ENCODE measurements at regions not wholly inside any gene's neighbourhood (a gene's known extent, or its start where the extent isn't known, plus 50 kb on each side); places are given as distances from the start of the nearest gene placed in this dataset.
"Not testable (repeated sequence)": the region's sequence is repeated elsewhere in the genome, so short reads cannot be mapped to it uniquely, and the experiment has no call there.

DNA sequence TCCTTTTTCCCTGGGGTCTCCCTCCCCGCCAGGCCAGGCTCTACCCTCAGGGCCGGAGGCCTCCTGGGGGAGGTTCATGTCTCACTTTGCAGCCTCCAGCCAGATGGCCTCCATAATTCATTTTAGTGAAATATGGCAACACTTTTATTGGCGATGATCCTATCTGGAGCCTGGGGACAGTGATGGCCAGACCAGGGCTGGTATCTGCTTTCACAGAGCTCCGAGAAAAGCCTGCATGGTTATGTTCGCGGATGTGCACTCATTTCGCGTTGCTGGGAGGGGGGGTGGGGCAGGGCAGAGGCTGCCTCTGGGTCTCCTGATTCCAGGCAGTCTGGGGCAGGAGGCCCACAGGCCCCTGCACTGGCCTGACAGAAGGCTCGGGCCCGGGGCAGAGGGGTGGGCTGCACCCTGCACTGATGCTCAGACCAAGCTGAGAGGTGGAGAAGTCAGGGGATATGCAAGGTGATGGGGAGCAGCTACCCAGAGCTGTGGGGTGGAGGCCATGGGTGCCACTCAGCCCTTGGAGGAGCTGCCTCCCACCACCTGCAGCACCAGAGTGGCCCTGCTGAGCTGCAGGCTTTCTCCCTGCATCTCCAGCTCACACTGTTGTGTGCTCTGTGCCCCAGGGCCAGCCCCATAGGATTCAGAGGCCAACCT, 85.3 kb upstream of the RET start:
- peaks cover 0 to 31% of the 10 kb centered on the region in 2 experiments for H3K27me3 ChIP-seq (replicated peaks in 1 of 2; ENCODE audit: control insufficient read depth in 2 of 2, extremely low read depth in 1 of 2, insufficient read depth in 2 of 2, low read length in 1 of 2)
- WGBS (ENCODE audit: insufficient coverage) = 93% methylated on average over 7 of the region's 10 CpGs
- no peaks in the 10 kb centered on the region for H3K36me3 ChIP-seq (ENCODE audit: control insufficient read depth in 2 of 2, extremely low read depth in 1 of 2, insufficient read depth in 1 of 2, low read length in 1 of 2)
- peaks cover 18 to 31% of the 10 kb centered on the region in 2 experiments for H3K4me1 ChIP-seq (ENCODE audit: control insufficient read depth in 1 of 2, extremely low read depth in 1 of 2, insufficient read depth in 2 of 2, low read length in 2 of 2)
- peaks cover 8 to 14% (median 12%) of the 10 kb centered on the region in 3 donors for H3K4me1 Mint-ChIP-seq
- H3K27me3 Mint-ChIP-seq = peaks cover 0 to 2% of the 10 kb centered on the region in 2 donors
- no peaks in the 10 kb centered on the region for H3K9me3 Mint-ChIP-seq
- ChIA-PET POLR2A (no interaction called here), CTCF (no interaction called here)
- H3K36me3 Mint-ChIP-seq = no peaks in the 10 kb centered on the region
- H3K27ac Mint-ChIP-seq = no peak overlapping the region
- H3K4me3 ChIP-seq (ENCODE audit: control insufficient read depth in 1 of 2, extremely low read depth in 1 of 2, low read length in 1 of 2) = no peak overlapping the region
- ATAC-seq (replicated peaks in 1 of 4) = no peak
- no peak overlapping the region for H3K27ac ChIP-seq (ENCODE audit: low read length)
- DNase-seq = no peak
- no peak overlapping the region for H3K4me3 Mint-ChIP-seq
- H3K9me3 ChIP-seq = no peaks in the 10 kb centered on the region

DNA sequence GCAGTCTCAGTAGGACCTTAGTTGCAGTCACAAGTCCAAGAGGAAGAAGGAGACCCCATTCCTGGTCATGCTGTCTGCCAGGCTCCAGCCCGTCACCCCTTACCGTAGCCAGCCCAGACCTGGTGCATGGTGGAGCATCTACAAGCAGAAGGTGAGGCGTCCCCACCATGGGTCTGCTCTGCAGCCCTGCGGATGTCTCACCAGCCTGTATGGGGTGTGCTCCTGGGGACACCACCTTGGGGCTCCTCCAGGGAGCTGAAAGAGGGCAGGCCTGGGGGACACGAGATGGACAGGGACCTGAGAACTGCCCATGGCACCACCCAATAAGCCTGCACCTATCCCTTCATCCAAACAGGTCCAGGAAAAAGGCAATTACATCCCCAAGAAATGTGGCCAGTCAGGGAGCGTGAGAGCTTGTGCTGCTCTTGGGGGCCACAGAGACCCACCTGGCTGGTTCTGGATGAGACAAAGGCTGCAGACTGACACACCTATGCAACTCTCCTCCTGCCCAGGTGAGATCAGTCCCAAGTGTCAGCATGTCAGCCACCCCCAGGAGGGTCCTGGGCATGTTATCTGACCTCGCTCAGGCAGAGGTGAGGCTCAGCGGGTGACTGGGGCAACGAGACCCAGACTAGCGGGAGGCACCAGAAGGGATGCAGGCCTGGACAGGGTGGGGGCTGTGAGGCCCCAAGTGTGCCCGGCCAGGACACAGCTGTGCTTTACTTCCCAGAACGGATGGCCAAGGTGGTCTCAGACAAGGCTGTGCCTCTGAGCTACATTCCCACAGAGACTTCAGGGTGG, 84.5 kb upstream of the RET start:
- H3K4me3 Mint-ChIP-seq = no peak overlapping the region
- Histone ChIP-seq H3K27me3 (replicated peaks in 1 of 2; ENCODE audit: control insufficient read depth in 2 of 2, extremely low read depth in 1 of 2, insufficient read depth in 2 of 2, low read length in 1 of 2) (peaks cover 0 to 29% of the 10 kb centered on the region in 2 experiments), H3K36me3 (ENCODE audit: control insufficient read depth in 2 of 2, extremely low read depth in 1 of 2, insufficient read depth in 1 of 2, low read length in 1 of 2) (no peaks in the 10 kb centered on the region), H3K9me3 (no peaks in the 10 kb centered on the region), H3K27ac (ENCODE audit: low read length) (no peak overlapping the region), H3K4me3 (ENCODE audit: control insufficient read depth in 1 of 2, extremely low read depth in 1 of 2, low read length in 1 of 2) (no peak overlapping the region), H3K4me1 (ENCODE audit: control insufficient read depth in 1 of 2, extremely low read depth in 1 of 2, insufficient read depth in 2 of 2, low read length in 2 of 2) (peaks cover 18 to 25% of the 10 kb centered on the region in 2 experiments)
- ATAC-seq (replicated peaks in 1 of 4) (no peak), DNase-seq (peak in 1 of 35 experiments; percentile 4)
- H3K4me1 Mint-ChIP-seq = peaks cover 7 to 10% (median 8%) of the 10 kb centered on the region in 3 donors
- 85% methylated on average over 8 of the region's 12 CpGs for WGBS (ENCODE audit: insufficient coverage)
- no peaks in the 10 kb centered on the region for H3K9me3 Mint-ChIP-seq
- ChIA-PET POLR2A (no interaction called here), CTCF (no interaction called here)
- peaks cover 0 to 2% of the 10 kb centered on the region in 2 donors for H3K27me3 Mint-ChIP-seq
- H3K36me3 Mint-ChIP-seq = no peaks in the 10 kb centered on the region
- no peak overlapping the region for H3K27ac Mint-ChIP-seq

DNA sequence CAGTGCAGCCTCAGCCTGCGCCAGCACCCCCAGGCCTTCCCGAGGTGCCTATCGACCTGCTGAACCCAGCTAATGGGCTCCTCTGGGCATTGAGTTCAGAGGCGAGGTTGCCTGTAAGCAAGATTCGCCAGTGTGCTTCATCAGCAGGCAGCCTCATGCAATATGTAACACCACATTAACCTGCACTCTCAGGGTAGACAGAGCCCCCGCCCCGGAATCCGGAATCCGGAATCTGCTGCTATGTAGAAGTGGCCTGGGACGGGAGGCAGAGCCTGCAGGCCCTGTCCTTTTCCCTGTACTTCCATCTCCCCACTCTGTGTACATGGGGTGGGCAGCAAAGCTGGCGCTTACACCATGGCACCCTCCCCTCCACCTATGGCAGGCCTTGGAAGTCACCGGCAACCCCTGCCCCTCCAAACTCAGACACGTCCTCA, 83.9 kb upstream of the RET start:
- no peak for DNase-seq
- H3K4me3 ChIP-seq (ENCODE audit: control insufficient read depth in 1 of 2, extremely low read depth in 1 of 2, low read length in 1 of 2) = no peak overlapping the region
- ChIA-PET CTCF (no interaction called here), POLR2A (no interaction called here)
- peaks cover 0 to 28% of the 10 kb centered on the region in 2 experiments for H3K27me3 ChIP-seq (replicated peaks in 1 of 2; ENCODE audit: control insufficient read depth in 2 of 2, extremely low read depth in 1 of 2, insufficient read depth in 2 of 2, low read length in 1 of 2)
- Mint-ChIP-seq H3K4me1 (peaks cover 7 to 8% (median 7%) of the 10 kb centered on the region in 3 donors), H3K27me3 (peaks cover 0 to 2% of the 10 kb centered on the region in 2 donors), H3K9me3 (no peaks in the 10 kb centered on the region), H3K27ac (no peak overlapping the region), H3K4me3 (no peak overlapping the region), H3K36me3 (no peaks in the 10 kb centered on the region)
- ATAC-seq (replicated peaks in 1 of 4) = no peak
- H3K4me1 ChIP-seq (ENCODE audit: control insufficient read depth in 1 of 2, extremely low read depth in 1 of 2, insufficient read depth in 2 of 2, low read length in 2 of 2) = peaks cover 14 to 25% of the 10 kb centered on the region in 2 experiments
- H3K36me3 ChIP-seq (ENCODE audit: control insufficient read depth in 2 of 2, extremely low read depth in 1 of 2, insufficient read depth in 1 of 2, low read length in 1 of 2) = no peaks in the 10 kb centered on the region
- H3K27ac ChIP-seq (ENCODE audit: low read length) = no peak overlapping the region
- 76% methylated on average over 6 of the region's 13 CpGs for WGBS (ENCODE audit: insufficient coverage)
- H3K9me3 ChIP-seq = no peaks in the 10 kb centered on the region

GRCh38 chr10:42994909-42995308, 82.0 kb upstream of the RET start:
- Histone ChIP-seq H3K27me3 (replicated peaks in 1 of 2; ENCODE audit: control insufficient read depth in 2 of 2, extremely low read depth in 1 of 2, insufficient read depth in 2 of 2, low read length in 1 of 2) (peaks cover 0 to 23% of the 10 kb centered on the region in 2 experiments), H3K4me1 (ENCODE audit: control insufficient read depth in 1 of 2, extremely low read depth in 1 of 2, insufficient read depth in 2 of 2, low read length in 2 of 2) (peaks cover 7 to 14% of the 10 kb centered on the region in 2 experiments)
- H3K36me3 ChIP-seq (ENCODE audit: control insufficient read depth in 2 of 2, extremely low read depth in 1 of 2, insufficient read depth in 1 of 2, low read length in 1 of 2); H3K27ac Mint-ChIP-seq; H3K4me3 Mint-ChIP-seq; POLR2A ChIA-PET; H3K27ac ChIP-seq (ENCODE audit: low read length); H3K9me3 ChIP-seq; DNase-seq; H3K27me3 Mint-ChIP-seq; H3K4me1 Mint-ChIP-seq; H3K36me3 Mint-ChIP-seq; CTCF ChIA-PET; H3K9me3 Mint-ChIP-seq; H3K4me3 ChIP-seq (ENCODE audit: control insufficient read depth in 1 of 2, extremely low read depth in 1 of 2, low read length in 1 of 2); ATAC-seq (replicated peaks in 1 of 4): not testable (repeated sequence)
- no CpG with 5 or more reads among the region's 2 CpGs for WGBS (ENCODE audit: insufficient coverage)

GRCh38 chr10:42995537-42995936, 81.3 kb upstream of the RET start:
- no peaks in the 10 kb centered on the region for H3K9me3 Mint-ChIP-seq
- no peak overlapping the region for H3K27ac Mint-ChIP-seq
- no peaks in the 10 kb centered on the region for H3K9me3 ChIP-seq
- H3K36me3 ChIP-seq (ENCODE audit: control insufficient read depth in 2 of 2, extremely low read depth in 1 of 2, insufficient read depth in 1 of 2, low read length in 1 of 2) = no peaks in the 10 kb centered on the region
- peaks cover 4 to 9% of the 10 kb centered on the region in 2 experiments for H3K4me1 ChIP-seq (ENCODE audit: control insufficient read depth in 1 of 2, extremely low read depth in 1 of 2, insufficient read depth in 2 of 2, low read length in 2 of 2)
- WGBS (ENCODE audit: insufficient coverage) = no CpG with 5 or more reads among the region's 2 CpGs
- ATAC-seq (replicated peaks in 1 of 4) = no peak
- ChIA-PET CTCF (no interaction called here), POLR2A (no interaction called here)
- no peaks in the 10 kb centered on the region for H3K36me3 Mint-ChIP-seq
- no peak overlapping the region for H3K4me3 ChIP-seq (ENCODE audit: control insufficient read depth in 1 of 2, extremely low read depth in 1 of 2, low read length in 1 of 2)
- H3K27ac ChIP-seq (ENCODE audit: low read length) = no peak overlapping the region
- no peak overlapping the region for H3K4me3 Mint-ChIP-seq
- H3K27me3 Mint-ChIP-seq = peaks cover 0 to 2% of the 10 kb centered on the region in 2 donors
- H3K4me1 Mint-ChIP-seq = no peaks in the 10 kb centered on the region
- H3K27me3 ChIP-seq (replicated peaks in 1 of 2; ENCODE audit: control insufficient read depth in 2 of 2, extremely low read depth in 1 of 2, insufficient read depth in 2 of 2, low read length in 1 of 2) = peaks cover 0 to 23% of the 10 kb centered on the region in 2 experiments
- DNase-seq = no peak

- ChIA-PET POLR2A (no interaction called here), CTCF (no interaction called here)
- no peaks in the 10 kb centered on the region for H3K36me3 ChIP-seq (ENCODE audit: control insufficient read depth in 2 of 2, extremely low read depth in 1 of 2, insufficient read depth in 1 of 2, low read length in 1 of 2)
- Mint-ChIP-seq H3K4me3 (no peak overlapping the region), H3K36me3 (no peaks in the 10 kb centered on the region), H3K27me3 (peaks cover 0 to 2% of the 10 kb centered on the region in 2 donors), H3K4me1 (no peaks in the 10 kb centered on the region), H3K9me3 (no peaks in the 10 kb centered on the region), H3K27ac (no peak overlapping the region)
- ATAC-seq (replicated peaks in 1 of 4) = no peak
- no peaks in the 10 kb centered on the region for H3K9me3 ChIP-seq
- WGBS (ENCODE audit: insufficient coverage) = 88% methylated on average over 5 of the region's 5 CpGs
- H3K4me3 ChIP-seq (ENCODE audit: control insufficient read depth in 1 of 2, extremely low read depth in 1 of 2, low read length in 1 of 2) = no peak overlapping the region
- H3K27ac ChIP-seq (ENCODE audit: low read length) = no peak overlapping the region
- no peak for DNase-seq
- peaks cover 0 to 20% of the 10 kb centered on the region in 2 experiments for H3K27me3 ChIP-seq (replicated peaks in 1 of 2; ENCODE audit: control insufficient read depth in 2 of 2, extremely low read depth in 1 of 2, insufficient read depth in 2 of 2, low read length in 1 of 2)
- H3K4me1 ChIP-seq (ENCODE audit: control insufficient read depth in 1 of 2, extremely low read depth in 1 of 2, insufficient read depth in 2 of 2, low read length in 2 of 2) = no peaks in the 10 kb centered on the region
Measured at GRCh38 chr10:42996588-42996987, 80.3 kb upstream of the RET start.

Measured in T-cell (primary cell).